GM18508 (cell line): ENCODE measurements at regions not wholly inside any gene's neighbourhood (a gene's known extent, or its start where the extent isn't known, plus 50 kb on each side); places are given as distances from the start of the nearest gene placed in this dataset.

ENCODE experiments used
- ATAC-seq: cut with Tn5 transposase; IDR thresholded peaks from one replicate; pipeline ENCODE4 v1.9.1; 2021; ENCODE audit warnings: moderate number of reproducible peaks; ENCODE audit not compliant: insufficient read depth, unreplicated experiment

GRCh38 chr2:66318009-66318561 is 116.8 kb upstream of the MEIS1 start:
- ATAC-seq = no peak

- ATAC-seq = no peak
Observed at GRCh38 chr2:66317268-66317890, 117.5 kb upstream of the MEIS1 start.

- no peak for ATAC-seq
Observed at GRCh38 chr2:66306483-66306882, 128.4 kb upstream of the MEIS1 start.

- ATAC-seq = no peak
Observed at GRCh38 chr2:66305718-66306117, 129.2 kb upstream of the MEIS1 start.

GRCh38 chr2:66303471-66303870 is 131.5 kb upstream of the MEIS1 start:
- ATAC-seq = no peak

- no peak for ATAC-seq
Observed at GRCh38 chr2:66301767-66302140, 133.2 kb upstream of the MEIS1 start.

GRCh38 chr2:66301022-66301766 is 133.7 kb upstream of the MEIS1 start:
- no peak for ATAC-seq

GRCh38 chr2:66283787-66284186 is 151.1 kb upstream of the MEIS1 start:
- ATAC-seq = no peak

- no peak for ATAC-seq
Observed at GRCh38 chr2:66281980-66282379, 152.9 kb upstream of the MEIS1 start.

GRCh38 chr2:66279024-66279423 is 155.9 kb upstream of the MEIS1 start:
- no peak for ATAC-seq

GRCh38 chr2:66275984-66276383 is 158.9 kb upstream of the MEIS1 start:
- no peak for ATAC-seq

GRCh38 chr2:66273933-66274490 is 160.9 kb upstream of the MEIS1 start:
- ATAC-seq = no peak

- ATAC-seq = no peak
Observed at GRCh38 chr2:66272751-66273150, 162.2 kb upstream of the MEIS1 start.

- ATAC-seq = no peak
Observed at GRCh38 chr2:66271777-66272176, 163.1 kb upstream of the MEIS1 start.

GRCh38 chr2:66270247-66270646 is 164.7 kb upstream of the MEIS1 start:
- no peak for ATAC-seq

- no peak for ATAC-seq
Observed at GRCh38 chr2:66269166-66269565, 165.8 kb upstream of the MEIS1 start.

- ATAC-seq = no peak
Observed at GRCh38 chr2:66268756-66269155, 166.2 kb upstream of the MEIS1 start.

GRCh38 chr2:66264354-66264753 is 170.6 kb upstream of the MEIS1 start:
- ATAC-seq = no peak

- no peak for ATAC-seq
Observed at GRCh38 chr2:66255867-66256266, 179.1 kb upstream of the MEIS1 start.

GRCh38 chr2:66255136-66255535 is 179.8 kb upstream of the MEIS1 start:
- ATAC-seq = no peak

GRCh38 chr2:66253066-66253465 is 181.9 kb upstream of the MEIS1 start:
- ATAC-seq = no peak

GRCh38 chr2:66252109-66252508 is 182.8 kb upstream of the MEIS1 start:
- no peak for ATAC-seq
